Hepatocyte (in vitro differentiated cells): ENCODE measurements at regions not wholly inside any gene's neighbourhood (a gene's known extent, or its start where the extent isn't known, plus 50 kb on each side); places are given as distances from the start of the nearest gene placed in this dataset.

Experiments
- DNase-seq: peaks from one replicate; pipeline ENCODE4 v3.0.0-alpha.2; 2016; ENCODE audit warnings: low spot score
- H2AFZ ChIP-seq: fragments of 200-600 bp; sonication (generic); 2 replicates; pipeline ENCODE4 v1.6.0; 2016; ENCODE audit warnings: antibody characterized with exemption, mild to moderate bottlenecking
- H3K27ac ChIP-seq: fragments of 200-600 bp; sonication (generic); 2 replicates; pipeline ENCODE4 v1.5.1; 2016; ENCODE audit warnings: mild to moderate bottlenecking
- H3K27me3 ChIP-seq: fragments of 200-600 bp; sonication (generic); 2 replicates; pipeline ENCODE4 v1.6.1; 2016
- H3K36me3 ChIP-seq: fragments of 200-600 bp; sonication (generic); replicated peaks from 2 replicates; pipeline ENCODE4 v1.5.1; 2016; ENCODE audit warnings: low read depth; ENCODE audit not compliant: insufficient read depth
- H3K4me1 ChIP-seq: fragments of 200-600 bp; sonication (generic); 2 replicates; pipeline ENCODE4 v1.5.1; 2016; ENCODE audit warnings: mild to moderate bottlenecking, moderate library complexity; ENCODE audit not compliant: insufficient read depth
- H3K4me2 ChIP-seq: fragments of 200-600 bp; sonication (generic); 2 replicates; pipeline ENCODE4 v1.6.0; 2016
- H3K4me3 ChIP-seq: fragments of 200-600 bp; sonication (generic); 2 replicates; pipeline ENCODE4 v1.5.1; 2016; ENCODE audit warnings: mild to moderate bottlenecking
- H3K79me2 ChIP-seq: fragments of 200-600 bp; sonication (generic); 2 replicates; pipeline ENCODE4 v1.6.0; 2017; ENCODE audit warnings: mild to moderate bottlenecking
- H3K9me2 ChIP-seq: fragments of 200-600 bp; sonication (generic); replicated peaks from 2 replicates; pipeline ENCODE4 v1.6.0; 2017; ENCODE audit warnings: mild to moderate bottlenecking; ENCODE audit not compliant: insufficient read depth
- H3K9me3 ChIP-seq: fragments of 200-600 bp; sonication (generic); 2 replicates; pipeline ENCODE4 v1.5.1; 2016; ENCODE audit warnings: low read depth, mild to moderate bottlenecking
- H4K20me1 ChIP-seq: fragments of 200-600 bp; sonication (generic); 2 replicates; pipeline ENCODE4 v1.6.0; 2016; ENCODE audit warnings: mild to moderate bottlenecking; ENCODE audit not compliant: insufficient read depth, poor library complexity, severe bottlenecking
- EZH2 ChIP-seq: fragments of 200-600 bp; sonication (generic); IDR thresholded peaks from 2 replicates; pipeline ENCODE4 v1.6.1; 2016; ENCODE audit warnings: antibody characterized with exemption, mild to moderate bottlenecking, borderline replicate concordance
- EZH2phosphoT487 ChIP-seq: fragments of 200-600 bp; sonication (generic); IDR thresholded peaks from one replicate; pipeline ENCODE4 v1.6.1; 2018; ENCODE audit warnings: antibody characterized with exemption, mild to moderate bottlenecking, low read depth, moderate library complexity; ENCODE audit not compliant: unreplicated experiment, severe bottlenecking
- WGBS: methylation state at CpG from one replicate; pipeline ENCODE4 v1.1.6; 2016; ENCODE audit warnings: low lambda C conversion rate; ENCODE audit errors: missing lambda C conversion rate; 5-methylcytosine and 5-hydroxymethylcytosine counted together
- TF ChIP-seq, protein P1 (sequence below): fragments of 200-600 bp; sonication (generic); IDR thresholded peaks from 2 replicates; pipeline ENCODE4 v1.5.1; 2016; ENCODE audit warnings: antibody characterized with exemption, mild to moderate bottlenecking; ENCODE audit not compliant: poor library complexity

DNA sequence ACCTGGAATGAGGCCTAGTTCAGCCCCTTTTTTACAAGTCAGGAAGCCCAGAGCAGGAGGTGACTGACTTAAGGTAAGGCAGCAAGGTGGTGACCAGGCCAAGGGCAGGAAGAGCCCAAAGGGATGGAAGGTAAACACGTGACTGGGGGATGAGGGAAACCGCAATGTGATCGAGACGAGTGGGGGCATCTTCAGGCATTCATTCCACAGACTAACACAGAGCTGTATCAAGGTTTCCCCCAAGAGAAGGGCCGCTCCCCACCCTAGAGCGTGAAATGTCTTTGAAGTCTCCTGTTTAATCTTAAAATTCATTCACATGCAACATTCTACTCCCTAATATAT lies 76.3 kb upstream of the PIM1 start:
- peaks cover 6% of the 10 kb centered on the region for H3K4me1 ChIP-seq
- no peak overlapping the region for H3K4me2 ChIP-seq
- H3K9me2 ChIP-seq = no peaks in the 10 kb centered on the region
- H2AFZ ChIP-seq = no peak overlapping the region
- H3K27ac ChIP-seq = no peak overlapping the region
- no peak for TF ChIP-seq EZH2phosphoT487
- TF ChIP-seq EZH2 = no peak
- TF ChIP-seq, protein P1, sequence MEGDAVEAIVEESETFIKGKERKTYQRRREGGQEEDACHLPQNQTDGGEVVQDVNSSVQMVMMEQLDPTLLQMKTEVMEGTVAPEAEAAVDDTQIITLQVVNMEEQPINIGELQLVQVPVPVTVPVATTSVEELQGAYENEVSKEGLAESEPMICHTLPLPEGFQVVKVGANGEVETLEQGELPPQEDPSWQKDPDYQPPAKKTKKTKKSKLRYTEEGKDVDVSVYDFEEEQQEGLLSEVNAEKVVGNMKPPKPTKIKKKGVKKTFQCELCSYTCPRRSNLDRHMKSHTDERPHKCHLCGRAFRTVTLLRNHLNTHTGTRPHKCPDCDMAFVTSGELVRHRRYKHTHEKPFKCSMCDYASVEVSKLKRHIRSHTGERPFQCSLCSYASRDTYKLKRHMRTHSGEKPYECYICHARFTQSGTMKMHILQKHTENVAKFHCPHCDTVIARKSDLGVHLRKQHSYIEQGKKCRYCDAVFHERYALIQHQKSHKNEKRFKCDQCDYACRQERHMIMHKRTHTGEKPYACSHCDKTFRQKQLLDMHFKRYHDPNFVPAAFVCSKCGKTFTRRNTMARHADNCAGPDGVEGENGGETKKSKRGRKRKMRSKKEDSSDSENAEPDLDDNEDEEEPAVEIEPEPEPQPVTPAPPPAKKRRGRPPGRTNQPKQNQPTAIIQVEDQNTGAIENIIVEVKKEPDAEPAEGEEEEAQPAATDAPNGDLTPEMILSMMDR = no peak
- no peak for DNase-seq
- H3K27me3 ChIP-seq = no peaks in the 10 kb centered on the region
- H4K20me1 ChIP-seq = no peaks in the 10 kb centered on the region
- WGBS = 80% methylated on average over 6 of the region's 6 CpGs
- H3K4me3 ChIP-seq = no peak overlapping the region
- H3K9me3 ChIP-seq = no peaks in the 10 kb centered on the region
- no peaks in the 10 kb centered on the region for H3K79me2 ChIP-seq
- H3K36me3 ChIP-seq = no peaks in the 10 kb centered on the region

DNA sequence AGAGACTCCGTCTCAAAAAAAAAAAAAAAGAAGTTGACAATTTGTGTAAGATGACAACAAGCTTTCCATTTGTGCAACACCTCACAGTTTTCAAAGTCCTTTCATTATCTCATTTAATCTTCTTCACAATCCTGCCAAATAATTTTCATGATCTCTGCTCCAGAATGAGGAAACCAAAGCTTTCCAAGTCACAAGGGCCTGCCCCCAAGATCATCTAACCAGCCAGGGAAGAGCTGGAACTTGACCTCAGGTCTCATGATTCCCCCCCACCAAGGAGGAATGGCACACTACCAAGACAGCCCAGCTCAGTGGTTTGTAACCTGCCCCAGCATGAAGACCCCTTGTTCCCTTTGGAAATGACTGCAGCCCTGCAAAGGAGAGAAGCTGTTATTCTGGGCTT lies 74.0 kb upstream of the PIM1 start:
- DNase-seq = no peak

DNA sequence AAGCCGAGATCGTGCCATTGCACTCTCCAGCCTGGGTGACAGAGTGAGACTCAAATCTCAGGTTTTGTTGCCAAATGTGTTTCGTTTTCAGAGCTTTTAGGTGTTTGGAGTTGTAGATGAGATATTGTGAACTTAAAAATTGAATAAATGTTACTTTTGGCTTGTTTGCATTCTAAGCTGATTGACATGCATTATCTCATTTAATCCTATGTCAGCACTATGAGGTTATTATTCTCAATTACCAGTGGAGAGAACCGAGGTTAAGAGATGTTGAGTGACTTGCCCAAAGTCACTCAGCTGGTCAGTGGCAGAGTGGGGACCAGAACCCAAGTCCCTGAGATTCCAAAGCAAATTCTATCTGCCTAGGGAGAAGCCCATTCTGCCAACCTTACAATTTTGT lies 72.6 kb upstream of the PIM1 start:
- Histone ChIP-seq H3K4me2 (no peak overlapping the region), H2AFZ (no peak overlapping the region), H3K27me3 (no peaks in the 10 kb centered on the region), H3K4me1 (peaks cover 14% of the 10 kb centered on the region), H3K9me2 (no peaks in the 10 kb centered on the region), H3K79me2 (no peaks in the 10 kb centered on the region), H3K4me3 (no peak overlapping the region), H3K36me3 (no peaks in the 10 kb centered on the region), H4K20me1 (no peaks in the 10 kb centered on the region), H3K27ac (no peak overlapping the region), H3K9me3 (no peaks in the 10 kb centered on the region)
- TF ChIP-seq, protein P1 = no peak
- TF ChIP-seq EZH2phosphoT487 = no peak
- no peak for TF ChIP-seq EZH2
- no peak for DNase-seq
- WGBS = 87% methylated on average over 4 of the region's 4 CpGs

More for the DNA sequence above, 74.0 kb upstream of the PIM1 start:
- no peaks in the 10 kb centered on the region for H3K9me3 ChIP-seq
- no peak overlapping the region for H2AFZ ChIP-seq
- no peaks in the 10 kb centered on the region for H3K79me2 ChIP-seq
- 100% methylated on average over 1 of the region's 1 CpG for WGBS
- no peak overlapping the region for H3K4me2 ChIP-seq
- TF ChIP-seq EZH2phosphoT487 (no peak), EZH2 (no peak)
- TF ChIP-seq, protein P1 = no peak
- peaks cover 1% of the 10 kb centered on the region for H3K4me1 ChIP-seq
- no peaks in the 10 kb centered on the region for H4K20me1 ChIP-seq
- no peaks in the 10 kb centered on the region for H3K9me2 ChIP-seq
- H3K36me3 ChIP-seq = no peaks in the 10 kb centered on the region
- H3K27me3 ChIP-seq = no peaks in the 10 kb centered on the region
- H3K27ac ChIP-seq = no peak overlapping the region
- no peak overlapping the region for H3K4me3 ChIP-seq

DNA sequence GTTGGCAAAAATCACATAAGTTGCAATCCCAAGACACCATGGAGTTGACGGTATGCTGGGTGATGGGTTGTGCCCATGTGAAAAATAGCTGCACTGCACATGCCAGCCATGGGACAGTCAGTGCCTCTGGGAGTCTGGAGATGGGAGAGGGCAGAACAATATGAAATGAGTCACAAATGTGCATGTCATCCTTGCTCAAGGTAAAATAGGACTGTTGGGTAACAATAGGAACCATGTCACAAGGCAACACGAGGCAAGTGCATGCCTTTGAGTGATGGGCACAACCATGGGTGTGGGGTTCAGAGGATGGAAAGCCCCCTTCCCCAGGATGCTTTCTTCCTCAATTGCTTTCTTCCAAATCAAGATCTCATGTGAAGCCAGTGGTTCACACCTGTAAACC lies 70.5 kb upstream of the PIM1 start:
- Histone ChIP-seq H2AFZ (no peak overlapping the region), H3K27me3 (no peaks in the 10 kb centered on the region), H4K20me1 (no peaks in the 10 kb centered on the region), H3K36me3 (no peaks in the 10 kb centered on the region), H3K4me2 (no peak overlapping the region), H3K79me2 (no peaks in the 10 kb centered on the region), H3K4me1 (peaks cover 30% of the 10 kb centered on the region), H3K9me3 (no peaks in the 10 kb centered on the region), H3K27ac (no peak overlapping the region), H3K4me3 (no peak overlapping the region), H3K9me2 (no peaks in the 10 kb centered on the region)
- WGBS = 90% methylated on average over 2 of the region's 2 CpGs
- no peak for TF ChIP-seq EZH2phosphoT487
- TF ChIP-seq EZH2 = no peak
- TF ChIP-seq, protein P1 = no peak
- no peak for DNase-seq
